B cell (primary cell): ENCODE measurements at regions not wholly inside any gene's neighbourhood (a gene's known extent, or its start where the extent isn't known, plus 50 kb on each side); places are given as distances from the start of the nearest gene placed in this dataset.

ENCODE experiments used
- CTCF ChIP-seq: fragments of 200-600 bp; IDR thresholded peaks from one replicate; pipeline ENCODE4 v1.8.0; 2022; ENCODE audit warnings: antibody characterized with exemption, mild to moderate bottlenecking
- EZH2 ChIP-seq: IDR thresholded peaks from 2 replicates; pipeline ENCODE4 v1.6.1; 2012; ENCODE audit warnings: borderline replicate concordance, low read depth, mild to moderate bottlenecking, moderate library complexity, low read length; ENCODE audit not compliant: insufficient read depth, poor library complexity, severe bottlenecking

- TF ChIP-seq CTCF (no peak), EZH2 (no peak)
Measured at GRCh38 chr20:24815196-24815815, 133.8 kb upstream of the CST7 start.
